A673 (cell line): ENCODE measurements at regions not wholly inside any gene's neighbourhood (a gene's known extent, or its start where the extent isn't known, plus 50 kb on each side); places are given as distances from the start of the nearest gene placed in this dataset.

Experiments
- CTCF ChIP-seq: fragments of 300-800, 200-600 bp; sonication (generic); conservative IDR thresholded peaks from 2 replicates; pipeline ENCODE4 v1.5.1; 2017; ENCODE audit warnings: low read depth, mild to moderate bottlenecking, antibody characterized with exemption, low read length, moderate library complexity, mixed read lengths
- EZH2 ChIP-seq: fragments of 200-600 bp; sonication (generic); IDR thresholded peaks from 2 replicates; pipeline ENCODE4 v1.6.1; 2017; ENCODE audit warnings: borderline replicate concordance, low read depth, mild to moderate bottlenecking, mixed read lengths, antibody characterized with exemption, low read length; ENCODE audit not compliant: poor library complexity, severe bottlenecking

GRCh38 chr5:28743716-28744110, 1705.3 kb upstream of the CDH9 start:
- TF ChIP-seq CTCF = no peak
- TF ChIP-seq EZH2 = no peak
